Right ventricle myocardium inferior (tissue), 1 donor: ENCODE measurements at regions not wholly inside any gene's neighbourhood (a gene's known extent, or its start where the extent isn't known, plus 50 kb on each side); places are given as distances from the start of the nearest gene placed in this dataset.

Source experiments
- ATAC-seq: fragments of 200-7000 bp; cut with Tn5 transposase; one replicate; pipeline ENCODE4 v1.9.1; 2020; ENCODE audit warnings: mild to moderate bottlenecking, moderate library complexity
- DNase-seq: peaks from one replicate; pipeline ENCODE4 v3.0.0; 2021; ENCODE audit errors: missing footprints
- intact Hi-C: fragments of 100-400 bp; cut with DNase I; formaldehyde crosslinking; loops from one replicate; pipeline ENCODE4 v1.11.0; 2022
- donor health status: DM: no; HTN: yes; CAD: no; lungs with severe emphysema.

DNA sequence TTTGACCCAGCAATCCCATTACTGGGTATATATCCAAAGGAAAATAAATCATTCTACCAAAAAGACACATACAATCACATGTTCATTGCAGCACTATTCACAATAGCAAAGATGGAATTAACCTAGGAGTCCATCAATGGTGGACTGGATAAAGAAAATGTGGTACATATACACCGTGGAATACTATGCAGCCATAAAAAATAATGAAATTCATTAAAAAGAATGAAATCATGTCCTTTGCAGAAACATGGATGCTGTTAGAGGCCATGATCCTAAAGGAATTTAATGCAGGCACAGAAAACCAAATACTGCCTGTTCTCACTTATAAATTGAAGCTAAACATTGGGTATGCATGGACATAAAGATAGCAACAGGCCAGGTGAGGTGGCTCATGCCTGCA lies 61.9 kb upstream of the BMP6 start:
- DNase-seq (no peak), ATAC-seq (no peak)
- intact Hi-C loops: no loop called here

DNA sequence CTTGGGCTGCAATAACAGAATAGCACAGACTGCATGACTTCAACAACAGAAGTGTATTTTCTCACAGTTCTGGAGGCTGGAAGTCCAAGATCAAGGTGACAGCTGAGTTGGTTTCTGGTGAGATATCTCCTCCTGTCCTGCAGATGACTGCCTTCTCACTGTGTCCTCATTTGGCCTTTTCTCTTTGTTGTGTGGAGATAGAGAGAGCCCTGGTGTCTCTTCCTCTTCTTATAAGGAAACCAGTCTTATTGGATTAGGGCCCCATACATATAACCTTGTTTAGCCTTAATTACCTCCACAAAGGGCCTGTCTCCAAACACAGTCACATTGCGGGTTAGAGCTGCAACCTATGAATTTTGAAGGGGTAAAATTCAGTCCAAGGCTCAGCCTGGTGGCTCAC lies 57.0 kb upstream of the BMP6 start:
- intact Hi-C loops: no loop called here
- no peak for ATAC-seq

DNA sequence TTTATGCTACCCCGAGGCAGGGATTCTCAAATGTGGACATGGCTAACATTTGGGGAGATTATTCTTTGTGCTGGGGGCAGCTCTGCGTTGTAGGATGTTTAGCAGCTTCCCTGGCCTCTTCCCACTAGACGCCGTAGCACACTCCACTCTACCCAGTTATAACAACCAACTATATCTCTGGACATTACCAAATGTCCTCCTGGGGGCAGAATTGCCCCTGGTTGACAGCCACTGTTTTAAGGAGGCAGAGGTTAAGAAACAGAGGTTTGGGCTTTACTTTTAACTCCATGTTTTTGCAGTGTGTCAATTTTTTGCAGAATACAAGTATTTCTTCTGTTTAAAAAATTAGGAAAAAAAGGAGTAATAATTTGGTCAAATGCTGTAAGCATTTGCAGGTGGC lies 56.2 kb upstream of the BMP6 start:
- intact Hi-C loops: no loop called here
- DNase-seq: no peak
- ATAC-seq: no peak

More for the DNA sequence above, 57.0 kb upstream of the BMP6 start:
- DNase-seq: no peak

DNA sequence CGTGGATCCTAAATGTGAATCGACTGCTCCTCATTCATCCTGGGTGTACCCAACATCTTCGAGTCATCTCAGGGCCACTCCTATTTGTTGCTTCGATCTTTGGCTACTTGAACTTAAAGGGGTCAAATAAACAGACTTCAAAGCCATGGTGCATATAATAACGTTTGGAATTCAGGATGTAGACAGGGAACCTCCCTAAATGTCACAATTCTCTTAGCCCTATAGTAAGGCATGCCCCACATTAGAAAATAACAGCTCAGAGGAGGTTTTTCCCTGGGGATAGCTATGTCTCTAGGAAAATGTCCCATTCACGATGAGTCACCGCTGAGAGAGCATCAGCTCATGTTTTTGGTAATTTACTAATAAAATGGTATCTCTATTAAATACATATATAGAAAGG lies 54.8 kb upstream of the BMP6 start:
- no peak for ATAC-seq
- intact Hi-C loops: no loop called here
- no peak for DNase-seq

DNA sequence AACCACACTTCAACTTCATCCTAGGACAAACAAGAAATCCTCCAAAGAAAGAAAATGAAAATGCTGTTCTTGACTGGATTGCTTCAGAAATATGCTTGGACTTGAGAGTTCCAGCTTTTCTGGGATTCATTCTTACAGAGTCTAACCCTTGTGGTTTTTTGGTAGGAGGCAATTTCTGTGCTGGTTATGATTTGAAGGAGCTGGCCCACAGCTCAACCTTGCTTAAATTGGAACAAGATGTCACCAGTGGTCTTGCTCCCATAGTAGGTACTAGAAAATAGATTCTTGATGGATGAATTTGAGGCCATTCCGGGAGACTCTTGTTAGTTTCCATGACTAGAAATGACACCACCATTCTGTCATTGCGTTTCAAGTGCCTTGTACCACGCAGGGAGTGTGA lies 54.3 kb upstream of the BMP6 start:
- ATAC-seq: no peak
- DNase-seq: no peak
- intact Hi-C loops: no loop called here

DNA sequence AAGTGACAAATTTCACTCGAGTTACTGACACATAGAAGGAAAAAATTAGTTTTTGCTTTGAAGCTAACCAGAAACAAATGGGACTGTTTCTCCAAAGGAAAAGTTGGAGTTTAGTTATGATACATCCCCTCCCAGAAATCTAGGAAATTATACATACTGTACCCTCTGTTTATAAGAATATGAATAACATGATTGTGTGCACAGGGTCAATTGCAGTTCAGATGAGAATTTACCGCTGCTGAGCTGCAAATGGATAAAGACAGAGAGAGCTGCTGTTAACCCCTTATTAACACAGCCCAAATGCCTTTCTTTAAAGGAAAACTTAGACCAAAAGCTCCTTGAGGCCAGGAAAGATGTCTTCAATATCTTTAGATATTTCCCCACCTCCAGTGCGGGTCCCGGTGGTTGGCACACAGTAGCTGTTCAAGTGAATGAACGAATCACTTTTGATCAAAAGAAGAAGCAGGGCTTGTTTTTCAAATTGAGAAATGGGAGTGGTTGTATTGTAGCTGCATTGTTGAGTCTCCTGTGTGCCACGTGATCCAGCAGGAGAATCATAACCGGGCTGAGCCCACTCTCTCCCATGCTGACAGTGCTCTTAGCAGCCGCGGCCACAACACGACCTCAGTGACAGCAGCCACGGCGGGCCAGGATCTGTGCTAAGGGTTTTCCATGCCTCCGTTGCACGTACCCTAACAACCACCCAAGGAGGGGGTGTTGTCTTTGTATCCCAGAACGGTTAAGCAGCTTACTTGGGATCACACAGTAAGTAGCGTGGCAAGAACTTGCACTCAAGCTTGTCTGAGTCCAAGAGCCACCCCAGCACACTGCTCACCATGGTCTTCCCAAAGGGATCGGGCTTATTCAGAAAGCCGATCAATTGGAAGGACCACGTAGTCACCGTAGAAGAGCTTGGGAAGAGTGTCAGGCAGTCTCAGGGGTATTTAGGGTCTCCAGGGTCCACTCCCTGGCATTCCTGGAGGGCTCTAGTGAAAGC lies 53.5 kb upstream of the BMP6 start:
- ATAC-seq (no peak), DNase-seq (no peak)
- intact Hi-C loops: no loop called here

DNA sequence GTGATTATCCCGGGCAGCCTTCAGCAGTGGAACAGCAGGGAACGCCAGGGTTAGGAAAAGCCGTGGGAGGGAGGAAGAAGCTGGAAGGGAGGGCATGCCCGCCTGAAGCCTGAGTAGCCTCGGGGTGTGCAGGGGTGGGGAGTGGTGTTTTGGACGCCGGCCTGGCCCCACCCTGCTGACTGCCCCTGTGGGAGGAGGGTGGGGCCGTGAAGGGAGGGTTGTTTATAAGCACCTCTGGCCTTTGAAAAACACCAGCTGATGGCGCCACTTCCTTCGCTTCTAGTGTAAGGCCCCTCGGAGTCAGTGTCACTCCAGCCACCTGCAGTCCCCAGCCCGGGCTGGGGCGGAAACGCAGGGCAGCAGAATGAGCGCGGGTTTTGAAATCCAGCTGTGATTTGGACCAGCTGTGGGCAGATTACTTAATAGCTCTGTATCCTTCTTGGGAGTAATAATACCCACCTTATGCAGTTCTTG lies 52.8 kb upstream of the BMP6 start:
- DNase-seq: peak; percentile 68
- intact Hi-C loops: no loop called here
- peak; percentile 83 for ATAC-seq

DNA sequence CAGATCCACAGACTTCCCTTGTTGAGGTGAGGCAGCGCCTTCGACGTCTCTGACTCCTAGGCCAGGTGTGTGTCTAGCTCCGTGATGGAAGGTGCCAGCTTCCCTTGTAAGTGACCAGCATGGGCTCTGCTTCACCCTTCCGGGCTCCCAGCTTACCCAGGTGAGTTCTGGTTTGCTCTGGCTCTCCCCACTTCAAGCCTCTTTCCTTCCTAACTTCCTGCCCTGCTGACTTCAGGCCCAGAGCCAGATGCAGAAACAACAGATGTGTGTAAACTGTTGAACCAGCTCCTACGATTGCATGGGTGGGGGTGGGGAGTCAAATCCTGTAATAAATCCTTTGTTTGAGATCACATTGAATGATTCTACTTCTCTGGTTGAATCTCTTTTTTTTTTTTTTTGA lies 51.6 kb upstream of the BMP6 start:
- intact Hi-C loops: no loop called here
- ATAC-seq (no peak), DNase-seq (no peak)

DNA sequence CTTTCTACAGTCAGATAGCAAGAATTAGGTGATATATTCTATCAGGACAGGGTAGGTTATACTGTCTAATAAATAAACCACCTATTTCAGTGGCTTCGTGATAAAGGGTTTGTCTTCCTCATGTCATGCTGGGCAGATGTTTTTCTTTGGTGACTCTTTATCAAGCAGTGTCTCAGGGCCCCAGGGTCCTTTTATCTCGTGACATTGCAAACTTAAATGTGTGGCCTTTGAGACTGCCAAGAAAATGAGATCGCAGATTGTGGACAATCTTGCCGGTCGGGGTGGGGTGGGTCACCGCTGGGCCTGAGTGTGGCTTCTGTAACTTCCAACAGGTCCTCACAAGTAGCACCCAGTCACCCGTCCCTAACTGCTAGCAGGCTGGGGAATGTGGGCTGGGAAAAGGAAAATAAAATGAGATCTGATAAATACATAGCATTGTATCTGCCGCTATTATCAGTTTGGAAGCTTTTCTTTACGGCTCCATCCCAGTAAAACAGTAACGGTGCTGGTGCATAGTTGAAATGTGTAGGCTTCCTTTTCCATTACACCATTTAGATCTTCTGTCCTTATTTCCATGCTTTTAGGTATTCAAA lies 50.5 kb upstream of the BMP6 start:
- ATAC-seq (no peak), DNase-seq (no peak)
- intact Hi-C loops: no loop called here
